HG03280 (cell line): ENCODE measurements at regions not wholly inside any gene's neighbourhood (a gene's known extent, or its start where the extent isn't known, plus 50 kb on each side); places are given as distances from the start of the nearest gene placed in this dataset.
"Not testable (repeated sequence)": the region's sequence is repeated elsewhere in the genome, so short reads cannot be mapped to it uniquely, and the experiment has no call there.

Source experiments
- ATAC-seq: cut with Tn5 transposase; IDR thresholded peaks from one replicate; pipeline ENCODE4 v1.9.1; 2021; ENCODE audit warnings: mild to moderate bottlenecking, moderate library complexity; ENCODE audit not compliant: unreplicated experiment

DNA sequence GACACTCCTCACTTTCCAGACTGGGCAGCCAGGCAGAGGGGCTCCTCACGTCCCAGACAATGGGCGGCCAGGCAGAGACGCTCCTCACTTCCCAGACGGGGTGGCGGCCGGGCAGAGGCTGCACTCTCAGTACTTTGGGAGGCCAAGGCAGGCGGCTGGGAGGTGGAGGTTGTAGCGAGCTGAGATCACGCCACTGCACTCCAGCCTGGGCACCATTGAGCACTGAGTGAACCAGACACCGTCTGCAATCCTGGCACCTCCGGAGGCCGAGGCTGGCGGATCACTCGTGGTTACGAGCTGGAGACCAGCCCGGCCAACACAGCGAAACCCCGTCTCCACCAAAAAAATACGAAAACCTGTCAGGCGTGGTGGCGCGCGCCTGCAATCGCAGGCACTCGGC, 134.1 kb upstream of the BOD1L1 start:
- not testable (repeated sequence) for ATAC-seq

DNA sequence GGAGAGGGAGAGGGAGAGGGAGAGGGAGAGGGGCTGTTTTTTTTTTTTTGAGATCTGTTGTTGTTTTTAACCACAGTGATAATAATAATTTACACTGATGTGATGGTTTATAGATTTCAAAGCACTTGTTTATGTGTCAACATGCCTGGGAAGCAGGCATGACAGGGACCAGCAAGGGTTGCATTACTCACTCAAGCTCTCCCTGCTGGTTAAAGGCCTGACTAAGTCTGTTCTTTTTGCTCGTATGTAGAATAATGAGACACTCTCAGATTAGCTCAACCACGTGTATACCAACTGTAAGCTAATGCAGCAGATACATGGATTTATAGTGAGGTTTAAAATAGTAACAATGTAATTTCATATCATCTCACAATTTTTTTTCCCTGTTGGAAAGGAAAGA, 134.6 kb upstream of the BOD1L1 start:
- ATAC-seq = no peak

DNA sequence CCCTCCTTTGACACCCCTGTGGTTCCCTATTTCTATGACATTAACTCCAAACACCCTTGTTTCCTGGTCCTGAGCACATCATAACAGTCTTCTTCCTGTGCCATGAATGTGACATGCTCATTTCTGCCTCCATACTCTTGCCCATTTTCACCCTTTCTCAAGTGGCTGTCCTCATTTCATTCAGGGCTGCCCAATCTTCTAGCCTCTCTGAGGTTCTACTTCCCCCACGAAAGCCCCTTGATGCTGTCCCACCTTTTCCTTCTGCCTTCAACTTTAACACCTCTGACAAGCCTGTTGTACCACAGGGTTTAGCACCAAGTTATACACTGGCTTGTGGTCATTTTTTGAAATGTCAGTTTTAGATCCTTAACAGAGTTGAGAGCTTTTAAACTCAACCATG, 136.2 kb upstream of the BOD1L1 start:
- ATAC-seq = no peak

DNA sequence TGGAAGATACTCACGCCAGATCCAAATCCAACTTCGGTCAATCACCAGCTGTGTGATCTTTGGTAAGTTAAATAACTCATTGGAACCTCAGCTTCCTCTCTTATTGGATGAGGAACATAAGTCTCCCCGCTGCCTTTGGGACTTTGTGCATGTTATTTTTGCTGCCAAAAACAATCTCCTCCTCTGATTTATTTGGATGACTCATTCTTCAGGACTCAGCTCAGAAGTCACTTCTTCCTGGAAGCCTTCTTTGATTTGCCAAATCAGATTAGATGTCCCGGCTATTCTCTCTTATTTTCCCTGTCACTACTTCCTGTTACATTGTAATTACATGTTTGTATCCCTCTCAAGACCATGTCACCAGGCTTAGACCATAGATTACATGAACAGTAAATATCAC, 138.0 kb upstream of the BOD1L1 start:
- no peak for ATAC-seq

DNA sequence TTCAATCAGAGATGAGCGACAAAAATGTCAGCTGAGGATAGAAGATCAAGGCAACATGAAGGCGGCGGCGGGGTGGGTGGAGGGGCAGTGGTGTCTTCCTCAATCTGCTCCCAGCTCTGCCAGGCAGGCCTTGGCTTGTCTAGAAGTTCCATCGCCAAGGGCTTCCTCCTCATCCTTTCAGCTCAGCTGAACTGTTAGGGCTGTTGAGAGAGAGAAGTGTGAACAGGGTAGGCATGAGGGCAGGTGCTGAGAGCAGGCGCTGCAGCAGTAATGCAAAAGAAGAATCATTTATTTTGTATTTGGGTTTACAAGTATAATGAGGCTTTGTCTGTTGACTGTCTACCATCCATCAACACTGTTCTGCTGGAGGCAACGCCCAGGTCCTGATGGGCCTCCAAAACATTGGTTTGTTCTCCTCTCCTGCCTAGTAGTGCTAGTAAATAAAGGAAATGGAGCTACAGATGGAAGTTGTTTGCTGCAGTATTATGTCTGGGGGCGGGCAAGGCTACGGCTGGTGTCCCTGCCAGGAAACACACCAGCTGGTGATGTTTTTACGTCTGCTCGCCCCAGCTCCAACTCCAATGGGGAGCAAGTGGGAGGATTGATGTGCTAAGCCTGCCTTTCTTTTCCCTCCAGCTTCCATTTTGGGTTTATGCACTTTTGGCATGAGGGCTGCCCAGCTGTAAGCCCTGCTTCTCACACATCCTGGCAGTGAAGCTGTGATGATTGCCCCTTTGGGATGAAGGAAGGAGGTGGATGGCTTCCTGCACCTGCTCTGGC, 139.4 kb upstream of the BOD1L1 start:
- ATAC-seq = no peak

DNA sequence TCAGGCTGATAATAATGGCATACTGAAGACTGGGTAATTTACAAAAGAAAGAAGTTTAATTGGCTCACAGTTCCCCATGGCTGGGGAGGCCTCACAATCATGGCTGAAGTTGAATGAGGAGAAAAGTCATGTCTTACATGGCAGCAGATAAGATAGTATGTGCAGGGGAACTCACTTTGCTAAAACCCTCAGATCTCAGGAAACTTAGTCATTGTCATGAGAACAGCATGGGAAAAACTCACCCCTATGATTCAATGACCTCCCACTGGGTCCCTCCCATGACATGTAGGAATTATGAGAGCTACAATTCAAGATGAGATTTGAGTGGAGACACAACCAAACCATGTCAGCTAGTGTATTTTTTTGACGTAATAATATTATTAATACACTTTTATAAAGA, 149.8 kb upstream of the BOD1L1 start:
- no peak for ATAC-seq

DNA sequence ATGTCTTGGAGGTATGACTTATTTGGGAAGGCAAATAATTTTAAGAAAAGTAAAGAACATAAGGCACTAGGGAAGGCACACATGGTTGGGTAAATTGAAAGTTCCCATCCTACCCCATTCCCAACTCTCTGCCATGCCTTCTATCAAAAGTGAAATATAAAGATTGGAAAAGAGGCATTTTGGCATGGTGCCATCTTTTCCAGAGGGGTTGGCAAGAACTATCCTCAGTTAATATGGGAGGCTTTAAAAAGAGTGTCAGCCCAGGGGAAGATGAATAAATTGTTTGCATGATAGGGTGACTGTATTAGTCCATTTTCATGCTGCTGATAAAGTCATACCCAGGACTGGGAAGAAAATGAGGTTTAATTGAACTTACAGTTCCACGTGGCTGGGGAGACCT, 150.8 kb upstream of the BOD1L1 start:
- ATAC-seq = no peak

DNA sequence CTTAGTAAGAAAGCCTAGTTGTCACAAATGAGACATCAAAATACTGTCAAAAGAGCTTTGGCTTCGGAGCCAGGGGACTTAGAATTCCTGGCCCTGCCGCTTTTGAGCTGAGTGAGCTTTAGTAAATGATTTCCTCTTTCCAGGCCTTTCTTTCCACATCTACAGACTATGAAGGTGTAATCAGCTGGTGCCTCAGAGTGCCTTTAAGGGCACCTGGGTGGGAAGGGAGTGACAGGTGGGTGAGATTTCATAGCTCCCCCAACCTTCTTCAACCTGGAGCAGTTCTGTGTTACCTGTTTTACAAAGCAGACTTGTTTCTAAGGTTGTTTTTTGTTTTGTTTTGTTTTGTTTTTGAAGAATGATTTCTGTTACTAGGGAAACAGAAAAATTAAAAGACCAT, 154.7 kb upstream of the BOD1L1 start:
- ATAC-seq = no peak

DNA sequence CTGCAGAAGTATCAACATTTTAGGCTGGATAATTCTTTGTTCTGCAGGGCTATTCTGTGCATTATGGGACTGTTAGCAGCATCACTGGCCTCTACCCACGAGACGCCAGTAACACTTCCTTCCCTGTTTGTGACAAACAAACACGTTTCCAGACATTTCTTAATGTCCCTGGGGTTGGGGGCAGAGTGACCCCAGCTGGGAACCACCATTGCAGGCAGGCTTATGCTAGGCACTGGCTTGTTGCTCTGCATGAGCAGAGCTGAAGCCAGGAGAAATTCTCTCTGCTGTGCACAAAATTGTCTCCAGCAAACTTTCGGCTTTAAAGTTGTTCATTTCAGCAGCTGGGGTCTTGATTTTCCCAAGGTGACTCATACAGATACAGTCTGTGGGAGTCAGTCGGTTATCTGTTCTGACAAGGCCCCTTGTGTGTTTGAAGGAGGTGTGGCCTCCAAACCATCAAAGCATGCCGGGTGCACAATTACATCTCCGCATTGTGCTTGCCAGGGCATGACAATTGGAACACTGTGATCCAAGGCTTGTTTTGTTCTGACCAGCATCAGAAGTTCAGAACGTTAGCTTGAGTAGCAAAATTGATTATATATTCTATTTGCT, 156.4 kb upstream of the BOD1L1 start:
- ATAC-seq = no peak

DNA sequence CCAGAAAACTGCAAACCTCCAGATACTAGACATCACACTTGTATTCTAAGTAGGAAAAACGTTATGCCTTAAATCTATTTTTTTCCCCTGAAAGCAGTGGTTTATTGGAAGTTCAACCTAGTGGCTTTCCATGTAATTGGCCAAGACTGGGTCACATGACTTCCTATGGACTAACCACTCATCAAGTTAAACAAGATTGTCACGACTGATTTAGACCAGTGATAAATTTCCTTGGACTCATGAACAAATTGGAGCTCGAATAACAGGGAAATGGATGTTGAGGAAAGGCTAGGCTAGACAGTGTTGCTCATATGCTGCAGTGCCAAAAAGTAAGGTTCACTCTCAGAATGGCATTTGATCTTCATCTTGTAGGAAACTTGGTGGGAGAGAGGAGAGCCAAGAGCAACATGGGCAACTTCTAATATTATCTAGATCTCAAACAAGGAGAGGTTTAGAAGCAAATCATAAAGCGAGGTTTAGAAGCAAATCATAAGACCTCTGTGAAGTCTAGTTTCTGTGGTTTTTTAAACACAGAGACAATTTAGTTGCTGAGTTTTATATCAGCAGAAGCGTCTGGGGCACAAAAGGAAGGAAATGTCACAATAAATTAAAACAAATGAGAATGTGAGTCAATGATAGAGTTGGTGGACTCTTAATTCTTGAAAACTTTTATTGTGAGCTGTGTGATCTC, 165.6 kb upstream of the BOD1L1 start:
- no peak for ATAC-seq

DNA sequence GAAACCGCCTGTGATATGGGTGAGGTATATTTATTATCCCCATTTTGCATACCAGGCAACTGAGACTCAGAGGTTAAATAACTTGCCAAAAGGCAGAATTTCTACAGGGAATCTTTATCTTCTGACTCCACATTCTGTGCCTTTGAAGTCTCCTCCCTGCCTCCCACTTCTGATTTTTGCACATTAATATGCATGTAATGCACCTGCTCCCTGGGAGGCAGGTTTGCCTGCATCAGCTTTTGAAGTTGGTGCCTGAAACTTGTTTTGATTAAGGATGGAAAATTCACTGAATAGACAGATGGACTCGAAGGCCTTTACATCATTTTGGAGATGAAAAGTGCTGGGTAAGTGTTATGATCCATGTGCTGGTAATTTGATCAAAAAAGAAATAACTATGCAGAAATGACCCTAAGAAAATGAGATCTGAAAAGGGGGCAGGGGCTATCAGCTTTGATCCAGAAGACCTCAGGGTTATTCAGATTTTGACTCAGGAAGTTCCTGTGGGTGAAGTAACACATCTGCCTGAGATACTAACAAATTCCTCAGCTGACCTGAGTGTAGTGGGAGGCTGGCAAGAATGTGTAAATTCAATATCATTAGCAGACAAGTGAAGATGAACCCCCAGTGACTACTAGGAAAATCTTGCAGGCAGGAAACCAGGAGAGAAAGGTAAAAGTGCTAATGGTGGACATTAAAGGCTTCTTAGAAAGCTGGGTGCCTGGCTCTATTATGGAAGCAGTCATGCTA, 167.5 kb upstream of the BOD1L1 start:
- ATAC-seq = no peak

DNA sequence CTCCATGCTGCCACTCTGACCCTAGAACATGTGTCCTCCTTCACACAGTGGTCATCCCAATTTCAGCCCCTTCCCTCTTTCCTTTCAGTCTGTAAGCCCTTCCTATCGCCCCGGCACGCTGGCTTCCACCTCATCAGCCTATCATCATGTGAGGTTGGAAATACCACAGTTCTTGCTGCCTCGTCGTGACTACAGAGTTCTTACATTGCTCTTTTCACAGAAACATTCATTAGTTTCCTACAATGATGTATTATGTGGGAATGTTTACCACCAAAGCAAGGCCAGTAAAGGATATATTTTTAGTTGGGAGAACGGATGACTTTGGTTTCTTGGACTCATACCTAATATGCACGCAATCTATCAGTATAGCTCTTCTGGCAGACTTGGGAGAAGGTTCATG, 169.5 kb upstream of the BOD1L1 start:
- no peak for ATAC-seq

DNA sequence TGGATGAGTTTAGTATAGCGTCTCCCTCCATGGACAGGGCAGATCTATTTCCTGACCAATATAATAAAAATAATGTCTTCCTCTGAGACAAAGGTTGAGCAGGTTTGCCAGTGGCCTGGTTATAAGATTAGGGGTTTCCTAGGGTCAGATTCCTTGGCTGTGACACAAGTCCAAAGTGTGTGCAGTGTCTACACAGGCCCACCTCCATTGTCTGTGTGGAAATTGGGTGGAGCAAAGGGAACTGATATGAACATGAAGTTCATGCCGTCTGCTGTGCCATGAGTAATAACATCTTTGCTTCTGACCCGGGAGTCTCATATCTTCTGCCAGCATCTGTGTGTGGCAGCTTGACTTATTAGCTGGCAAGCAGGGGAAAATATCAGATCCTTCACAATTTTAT, 187.7 kb upstream of the BOD1L1 start:
- no peak for ATAC-seq

DNA sequence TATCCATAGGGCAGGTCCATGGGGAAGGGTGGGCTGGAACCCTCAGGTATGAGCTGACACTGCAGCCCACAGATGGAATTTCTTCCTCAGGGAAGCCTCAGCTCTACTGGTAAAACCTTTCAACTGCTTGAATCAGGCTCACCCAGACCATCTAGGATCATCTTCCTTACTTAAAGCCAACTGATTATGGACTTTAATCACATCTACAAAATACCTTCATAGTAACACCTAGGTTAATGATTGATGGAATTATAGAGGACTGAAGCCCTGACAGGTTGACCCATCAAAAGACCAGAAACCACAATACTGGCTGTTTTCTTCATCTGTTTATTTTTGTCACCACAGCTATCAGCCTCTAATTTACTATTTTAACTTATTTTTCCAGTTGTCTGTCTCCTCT, 188.9 kb upstream of the BOD1L1 start:
- no peak for ATAC-seq

DNA sequence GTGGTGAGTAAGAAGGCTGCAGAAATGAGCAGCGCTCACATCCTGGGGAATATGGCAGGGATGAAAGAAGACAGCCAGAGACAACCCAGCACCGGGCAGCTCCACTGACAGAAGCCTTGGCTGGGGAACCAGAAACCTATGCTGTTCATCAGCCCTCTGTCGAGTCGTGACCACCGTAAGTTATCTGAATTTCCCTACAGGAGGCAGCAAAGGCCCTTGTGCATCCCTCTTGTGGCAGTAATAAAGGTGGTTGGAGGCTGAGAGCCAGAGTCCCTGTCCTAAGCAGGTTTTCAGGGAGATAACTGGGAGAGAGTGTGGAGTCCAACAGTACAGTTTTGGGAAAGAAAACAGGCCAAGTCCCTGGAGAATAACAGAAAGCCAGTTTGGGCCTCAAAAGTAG, 194.0 kb upstream of the BOD1L1 start:
- ATAC-seq = no peak

DNA sequence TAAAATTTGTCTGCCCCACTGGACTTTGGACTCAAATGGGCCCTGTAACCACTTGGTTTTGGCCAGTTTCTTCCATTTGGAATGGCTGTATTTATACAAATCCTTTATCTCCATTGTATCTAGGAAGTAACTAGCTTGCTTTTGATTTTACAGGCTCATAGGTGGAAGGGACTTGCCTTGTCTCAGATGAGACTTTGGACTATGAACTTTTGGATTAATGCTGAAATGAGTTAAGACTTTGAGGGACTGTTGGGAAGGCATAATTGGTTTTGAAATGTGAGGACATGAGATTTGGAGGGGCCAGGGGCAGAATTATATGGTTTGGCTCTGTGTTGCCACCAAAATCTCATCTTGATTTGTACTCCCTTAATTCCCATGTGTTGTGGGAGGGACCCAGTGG, 198.3 kb upstream of the BOD1L1 start:
- ATAC-seq = not testable (repeated sequence)

DNA sequence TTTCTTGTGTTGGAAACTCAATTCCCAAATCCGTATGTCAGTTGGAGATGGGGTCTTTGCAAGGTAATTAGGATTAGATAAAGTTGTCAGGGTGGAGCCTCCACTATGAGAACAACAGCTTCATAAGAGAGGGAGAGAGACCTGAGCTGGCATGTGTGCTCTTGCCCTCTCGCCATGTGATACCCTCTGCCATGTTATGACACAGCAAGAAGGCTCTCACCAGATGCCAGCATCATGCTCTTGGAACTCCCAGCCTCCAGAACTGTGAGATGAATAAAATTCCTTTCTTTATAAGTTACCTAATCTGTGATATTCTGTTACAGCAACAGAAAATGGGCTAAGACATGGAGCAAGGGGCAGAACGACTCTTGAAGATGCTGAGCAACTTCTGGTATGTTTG, 201.9 kb upstream of the BOD1L1 start:
- ATAC-seq = no peak

DNA sequence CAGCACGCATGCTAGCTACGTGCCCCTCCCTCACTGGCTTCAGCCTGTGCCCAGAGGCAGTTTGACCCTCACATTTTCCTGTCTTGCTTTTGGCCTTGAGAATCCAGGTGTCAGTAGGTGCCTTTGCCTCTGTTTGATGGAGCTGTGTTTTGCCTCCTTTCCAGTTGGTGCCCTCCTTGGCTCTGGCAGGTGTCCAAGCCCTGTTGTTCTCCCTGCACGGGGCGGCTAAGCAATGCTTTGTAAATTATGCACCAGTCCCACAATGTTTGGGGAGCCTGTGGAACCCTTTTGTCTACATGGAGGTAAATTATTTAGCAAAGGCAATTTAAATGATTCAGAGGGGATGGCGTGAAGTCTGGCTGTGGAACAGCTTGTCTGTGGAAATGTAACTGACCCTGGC, 202.9 kb upstream of the BOD1L1 start:
- ATAC-seq = no peak

DNA sequence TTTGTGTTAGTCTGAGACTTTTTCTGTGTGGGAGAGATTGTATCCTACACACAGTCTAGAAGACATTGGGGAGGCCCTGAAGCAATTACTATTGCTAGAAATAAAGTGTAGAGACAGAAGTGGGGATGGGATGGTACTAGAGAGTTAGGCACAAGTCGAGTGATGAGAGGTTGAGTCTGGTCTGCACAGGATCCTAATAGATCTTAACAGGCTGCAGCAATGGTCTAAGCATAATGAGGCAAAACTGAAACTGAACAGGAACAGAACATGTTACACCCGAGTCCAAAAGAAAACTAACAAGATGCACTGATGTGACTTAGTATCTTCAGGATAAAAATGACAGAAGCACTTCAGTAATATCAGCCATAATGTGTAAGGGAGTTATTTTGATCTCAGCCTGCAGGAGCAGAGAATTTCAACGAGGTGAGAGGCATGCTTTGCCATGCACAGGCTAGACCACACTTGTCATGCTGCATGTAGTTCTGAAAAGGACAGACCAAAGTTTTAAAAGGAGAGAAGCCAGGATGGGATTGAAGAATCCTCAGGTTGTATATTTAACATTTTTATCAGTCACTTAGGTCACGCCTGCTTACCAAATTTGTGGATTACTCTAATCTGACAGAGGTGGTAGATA, 205.8 kb upstream of the BOD1L1 start:
- no peak for ATAC-seq

DNA sequence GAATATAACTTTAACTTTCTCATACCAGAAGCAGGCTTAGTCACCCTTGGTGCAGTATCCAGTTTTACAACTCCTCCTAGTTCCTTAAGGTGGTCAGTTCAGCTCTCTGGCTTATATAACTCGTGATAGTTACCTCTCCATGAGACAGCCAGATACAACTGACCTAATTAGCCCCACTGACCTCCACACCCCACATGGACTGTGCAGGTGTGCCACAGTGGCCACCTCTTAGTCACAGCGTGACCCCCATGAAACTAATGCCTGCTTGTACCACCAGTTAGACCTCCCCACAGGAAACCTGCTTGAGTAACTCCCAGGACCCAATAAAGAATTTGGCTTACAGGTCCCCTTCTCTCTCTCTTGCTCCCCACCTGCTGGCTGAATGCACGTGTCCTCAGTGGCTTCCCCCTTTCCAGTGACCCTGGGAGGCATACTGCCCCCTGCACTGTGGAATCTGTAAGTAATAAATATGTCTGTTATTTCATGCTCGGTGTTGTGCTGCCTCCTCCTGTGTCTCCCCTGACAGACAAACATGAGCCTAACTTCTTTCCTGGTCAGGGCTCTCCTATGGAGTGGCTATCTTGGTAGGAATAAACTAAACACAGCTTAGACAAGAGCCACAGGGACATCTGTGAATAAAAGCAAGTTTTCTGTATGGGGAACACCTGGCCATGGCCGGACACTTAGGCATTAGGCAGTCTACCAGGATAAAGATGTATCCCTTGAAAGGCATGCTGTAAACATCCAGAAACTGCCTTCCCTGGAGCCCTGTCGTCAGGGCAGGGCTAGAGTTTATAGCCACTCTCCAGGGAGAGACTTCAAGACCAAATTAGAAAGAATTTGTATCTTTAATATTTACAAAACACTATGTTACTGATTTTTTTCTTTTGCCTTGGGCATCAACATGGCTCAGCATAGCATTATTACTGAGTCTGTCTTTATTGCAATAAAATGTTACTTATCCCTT, 209.7 kb upstream of the BOD1L1 start:
- ATAC-seq = no peak
